HEK293 (cell line): ENCODE measurements at regions not wholly inside any gene's neighbourhood (a gene's known extent, or its start where the extent isn't known, plus 50 kb on each side); places are given as distances from the start of the nearest gene placed in this dataset.
"Not testable (repeated sequence)": the region's sequence is repeated elsewhere in the genome, so short reads cannot be mapped to it uniquely, and the experiment has no call there.

Experiments used
- CTCF ChIA-PET: fragments of 350-600 bp; formaldehyde crosslinking; extraction: SDS; loops from one replicate; lab custom pipeline; 2021; ENCODE audit warnings: antibody characterized with exemption; lab: Yijun Ruan, JAX
- POLR2A ChIA-PET: fragments of 300-600 bp; formaldehyde crosslinking; extraction: SDS; loops from one replicate; lab custom pipeline; 2020; ENCODE audit warnings: antibody characterized with exemption, inconsistent platforms; lab: Yijun Ruan, JAX
- H3K27ac ChIP-seq: fragments of 200-500 bp; sonication (Bioruptor generic); 2 replicates; pipeline ENCODE4 v1.5.1; 2014; ENCODE audit warnings: low read depth, low read length, control low read depth, inconsistent platforms; ENCODE audit errors: extremely low read depth
- H3K36me3 ChIP-seq, 2 experiments: fragments of 200-500 bp in 1 of 2; sonication (Bioruptor generic) in 1 of 2; 1 replicate in 1 of 2; 2 replicates in 1 of 2; pipeline ENCODE4 v1.5.1; 2014 to 2017; ENCODE audit warnings: inconsistent platforms in 2 of 2, low read length in 2 of 2; ENCODE audit not compliant: control insufficient read depth in 2 of 2, insufficient read depth in 1 of 2
- H3K4me1 ChIP-seq: fragments of 200-500 bp; sonication (Bioruptor generic); 2 replicates; pipeline ENCODE4 v1.5.1; 2014; ENCODE audit warnings: mild to moderate bottlenecking, low read length, inconsistent platforms; ENCODE audit not compliant: control insufficient read depth, insufficient read depth
- H3K4me3 ChIP-seq: 2 replicates; pipeline ENCODE4 v1.5.1; 2011; ENCODE audit warnings: low read depth, mild to moderate bottlenecking, control low read depth, low read length, moderate library complexity
- H3K9me3 ChIP-seq: fragments of 200-500 bp; sonication (Bioruptor generic); 2 replicates; pipeline ENCODE4 v1.5.1; 2014; ENCODE audit warnings: low read depth, low read length, inconsistent platforms; ENCODE audit not compliant: control insufficient read depth, insufficient read depth
- BCL11A ChIP-seq: fragments of 450-650 bp; formaldehyde crosslinking; IDR thresholded peaks from 2 replicates; pipeline ENCODE4 v1.5.1; 2016; ENCODE audit warnings: low read depth, missing biosample characterization, missing genetic modification characterization
- GLI2 ChIP-seq: fragments of 450-650 bp; formaldehyde crosslinking; IDR thresholded peaks from 2 replicates; pipeline ENCODE4; 2017; ENCODE audit warnings: missing biosample characterization, missing genetic modification characterization, low read depth, borderline replicate concordance
- GLIS1 ChIP-seq: fragments of 450-650 bp; formaldehyde crosslinking; IDR thresholded peaks from 2 replicates; pipeline ENCODE4 v1.5.1; 2016; ENCODE audit warnings: missing biosample characterization, missing genetic modification characterization
- IKZF3 ChIP-seq: fragments of 450-650 bp; IDR thresholded peaks from 2 replicates; pipeline ENCODE4 v1.5.0; 2018; ENCODE audit warnings: missing biosample characterization, mild to moderate bottlenecking, missing genetic modification characterization, moderate library complexity
- OSR2 ChIP-seq: fragments of 450-650 bp; formaldehyde crosslinking; IDR thresholded peaks from 2 replicates; pipeline ENCODE4 v1.5.1; 2016; ENCODE audit warnings: missing biosample characterization, missing genetic modification characterization
- PRDM6 ChIP-seq: fragments of 450-650 bp; formaldehyde crosslinking; IDR thresholded peaks from 2 replicates; pipeline ENCODE4 v1.5.1; 2017; ENCODE audit warnings: missing biosample characterization, missing genetic modification characterization
- RBAK ChIP-seq: fragments of 450-650 bp; formaldehyde crosslinking; IDR thresholded peaks from 2 replicates; pipeline ENCODE4 v1.5.1; 2016; ENCODE audit warnings: missing biosample characterization, missing genetic modification characterization
- ZBTB48 ChIP-seq: fragments of 450-650 bp; formaldehyde crosslinking; IDR thresholded peaks from 2 replicates; pipeline ENCODE4 v1.5.1; 2016; ENCODE audit warnings: missing biosample characterization, missing genetic modification characterization
- ZFP3 ChIP-seq: fragments of 450-650 bp; formaldehyde crosslinking; IDR thresholded peaks from 2 replicates; pipeline ENCODE4 v1.5.1; 2016; ENCODE audit warnings: low read depth, missing biosample characterization, missing genetic modification characterization
- ZFP37 ChIP-seq: fragments of 450-650 bp; formaldehyde crosslinking; IDR thresholded peaks from 2 replicates; pipeline ENCODE4 v1.5.1; 2016; ENCODE audit warnings: missing biosample characterization, missing genetic modification characterization
- ZNF132 ChIP-seq: fragments of 450-650 bp; formaldehyde crosslinking; IDR thresholded peaks from 2 replicates; pipeline ENCODE4 v1.5.1; 2017; ENCODE audit warnings: missing biosample characterization, missing genetic modification characterization, borderline replicate concordance
- ZNF19 ChIP-seq: fragments of 450-650 bp; formaldehyde crosslinking; IDR thresholded peaks from 2 replicates; pipeline ENCODE4; 2016; ENCODE audit warnings: missing biosample characterization, missing genetic modification characterization, low read depth
- ZNF202 ChIP-seq: fragments of 450-650 bp; formaldehyde crosslinking; IDR thresholded peaks from 2 replicates; pipeline ENCODE4 v1.5.1; 2016; ENCODE audit warnings: missing biosample characterization, missing genetic modification characterization, borderline replicate concordance
- ZNF221 ChIP-seq: fragments of 450-650 bp; formaldehyde crosslinking; IDR thresholded peaks from 2 replicates; pipeline ENCODE4 v1.5.1; 2017; ENCODE audit warnings: missing biosample characterization, missing genetic modification characterization, borderline replicate concordance
- ZNF23 ChIP-seq: fragments of 450-650 bp; formaldehyde crosslinking; IDR thresholded peaks from 2 replicates; pipeline ENCODE4 v1.5.1; 2016; ENCODE audit warnings: missing biosample characterization, missing genetic modification characterization, borderline replicate concordance
- ZNF335 ChIP-seq: fragments of 450-650 bp; formaldehyde crosslinking; conservative IDR thresholded peaks from 2 replicates; pipeline ENCODE4 v1.5.1; 2016; ENCODE audit warnings: missing biosample characterization, missing genetic modification characterization
- ZNF341 ChIP-seq: fragments of 450-650 bp; formaldehyde crosslinking; IDR thresholded peaks from 2 replicates; pipeline ENCODE4; 2016; ENCODE audit warnings: low read depth, missing biosample characterization, missing genetic modification characterization
- ZNF426 ChIP-seq: fragments of 450-650 bp; formaldehyde crosslinking; IDR thresholded peaks from 2 replicates; pipeline ENCODE4 v1.5.1; 2017; ENCODE audit warnings: missing biosample characterization, missing genetic modification characterization, mild to moderate bottlenecking, inconsistent platforms, moderate library complexity
- ZNF501 ChIP-seq: fragments of 450-650 bp; formaldehyde crosslinking; IDR thresholded peaks from 2 replicates; pipeline ENCODE4 v1.5.1; 2016; ENCODE audit warnings: missing biosample characterization, missing genetic modification characterization
- ZNF510 ChIP-seq: fragments of 450-650 bp; formaldehyde crosslinking; IDR thresholded peaks from 2 replicates; pipeline ENCODE4 v1.5.1; 2018; ENCODE audit warnings: mild to moderate bottlenecking, missing genetic modification characterization, missing biosample characterization; ENCODE audit not compliant: insufficient replicate concordance
- ZNF549 ChIP-seq: fragments of 450-650 bp; IDR thresholded peaks from 2 replicates; pipeline ENCODE4 v1.5.1; 2018; ENCODE audit warnings: missing biosample characterization, missing genetic modification characterization, mild to moderate bottlenecking, inconsistent platforms, moderate library complexity
- ZNF571 ChIP-seq: fragments of 450-650 bp; formaldehyde crosslinking; IDR thresholded peaks from 2 replicates; pipeline ENCODE4 v1.5.0; 2017; ENCODE audit warnings: missing biosample characterization, missing genetic modification characterization
- ZNF580 ChIP-seq: fragments of 450-650 bp; formaldehyde crosslinking; IDR thresholded peaks from 2 replicates; pipeline ENCODE4 v1.5.1; 2016; ENCODE audit warnings: missing biosample characterization, missing genetic modification characterization
- ZNF596 ChIP-seq: fragments of 450-650 bp; IDR thresholded peaks from 2 replicates; pipeline ENCODE4 v1.5.0; 2018; ENCODE audit warnings: missing biosample characterization, mild to moderate bottlenecking, missing genetic modification characterization, moderate library complexity
- ZNF610 ChIP-seq: fragments of 450-650 bp; formaldehyde crosslinking; IDR thresholded peaks from 2 replicates; pipeline ENCODE4 v1.5.1; 2016; ENCODE audit warnings: missing biosample characterization, missing genetic modification characterization, borderline replicate concordance
- ZNF670 ChIP-seq: fragments of 450-650 bp; formaldehyde crosslinking; IDR thresholded peaks from 2 replicates; pipeline ENCODE4 v1.5.1; 2016; ENCODE audit warnings: missing biosample characterization, missing genetic modification characterization, low read depth
- ZNF777 ChIP-seq: fragments of 450-650 bp; formaldehyde crosslinking; IDR thresholded peaks from 2 replicates; pipeline ENCODE4 v1.5.1; 2017; ENCODE audit warnings: missing biosample characterization, missing genetic modification characterization, borderline replicate concordance
- TF ChIP-seq, protein P1 (sequence below): fragments of 450-650 bp; formaldehyde crosslinking; IDR thresholded peaks from 2 replicates; pipeline ENCODE4 v1.5.1; 2016; ENCODE audit warnings: missing biosample characterization, missing genetic modification characterization

GRCh38 chr2:41334159-41334558 is 713.7 kb upstream of the PKDCC start (continued):
- no peak for TF ChIP-seq ZNF549 (tag by site-specific recombination)
- TF ChIP-seq PRDM6 (tag by site-specific recombination) = no peak
- no peak for TF ChIP-seq GLIS1
- TF ChIP-seq OSR2 (tag by site-specific recombination) = no peak

DNA sequence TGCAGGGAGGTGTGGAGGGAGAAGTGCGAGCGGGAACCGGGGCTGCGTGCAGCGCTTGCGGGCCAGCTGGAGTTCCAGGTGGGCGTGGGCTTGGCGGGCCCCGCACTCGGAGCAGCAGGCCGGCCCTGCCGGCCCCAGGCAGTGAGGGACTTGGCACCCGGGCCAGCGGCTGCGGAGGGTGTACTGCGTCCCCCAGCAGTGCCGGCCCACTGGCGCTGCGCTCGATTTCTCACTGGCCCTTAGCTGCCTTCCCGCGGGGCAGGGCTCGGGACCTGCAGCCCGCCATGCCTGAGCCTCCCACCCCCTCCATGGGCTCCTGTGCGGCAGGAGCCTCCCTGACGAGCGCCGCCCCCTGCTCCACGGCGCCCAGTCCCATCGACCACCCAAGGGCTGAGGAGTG is 712.2 kb upstream of the PKDCC start:
- H3K27ac ChIP-seq, POLR2A ChIA-PET, CTCF ChIA-PET, H3K9me3 ChIP-seq, H3K4me1 ChIP-seq, H3K4me3 ChIP-seq, H3K36me3 ChIP-seq: not testable (repeated sequence)

- Histone ChIP-seq H3K9me3 (no peaks in the 10 kb centered on the region), H3K4me3 (no peak overlapping the region), H3K27ac (no peak overlapping the region), H3K4me1 (no peaks in the 10 kb centered on the region), H3K36me3 (no peaks in the 10 kb centered on the region)
- CTCF ChIA-PET = no interaction called here
- TF ChIP-seq ZNF23 (tag by site-specific recombination) (no peak), ZNF426 (tag by site-specific recombination) (no peak), ZFP37 (tag by site-specific recombination) (no peak), ZNF596 (tag by site-specific recombination) (no peak), BCL11A (tag by site-specific recombination) (no peak), ZNF610 (tag by site-specific recombination) (no peak), ZNF580 (tag by site-specific recombination) (no peak), ZNF221 (tag by site-specific recombination) (no peak), IKZF3 (tag by site-specific recombination) (no peak), ZNF777 (no peak), ZNF510 (no peak)
- POLR2A ChIA-PET = no interaction called here
Measured at GRCh38 chr2:41337956-41338355, 709.9 kb upstream of the PKDCC start.

DNA sequence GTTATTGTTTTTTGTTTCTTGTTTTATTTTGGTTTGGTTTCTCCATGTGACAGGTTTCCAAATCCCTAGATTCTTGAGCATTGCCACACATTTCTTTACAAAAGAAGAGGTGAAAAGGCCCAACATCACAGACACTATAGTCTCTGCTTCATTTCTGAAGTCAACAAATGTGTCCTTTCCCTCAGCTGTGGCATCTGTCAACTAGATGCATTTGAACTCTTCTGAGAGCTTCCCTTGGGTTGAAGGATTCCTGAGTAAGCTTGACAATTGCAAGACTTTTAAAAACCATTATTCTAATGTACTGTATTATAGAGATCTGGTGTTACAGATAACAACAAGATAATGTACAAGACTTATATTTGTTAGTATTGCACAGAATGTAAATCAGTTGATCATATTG is 703.3 kb upstream of the PKDCC start:
- Histone ChIP-seq H3K4me3 (no peak overlapping the region), H3K27ac (no peak overlapping the region), H3K4me1 (no peaks in the 10 kb centered on the region), H3K9me3 (no peaks in the 10 kb centered on the region), H3K36me3 (no peaks in the 10 kb centered on the region)
- CTCF ChIA-PET = no interaction called here
- TF ChIP-seq ZNF19 (no peak), ZBTB48 (no peak), ZNF571 (no peak), ZNF202 (tag by site-specific recombination) (no peak), ZNF670 (tag by site-specific recombination) (no peak), ZNF132 (tag by site-specific recombination) (no peak), ZNF501 (tag by site-specific recombination) (no peak), RBAK (no peak), GLI2 (no peak), ZNF335 (no peak), ZFP3 (no peak), ZNF341 (no peak)
- TF ChIP-seq, protein P1, sequence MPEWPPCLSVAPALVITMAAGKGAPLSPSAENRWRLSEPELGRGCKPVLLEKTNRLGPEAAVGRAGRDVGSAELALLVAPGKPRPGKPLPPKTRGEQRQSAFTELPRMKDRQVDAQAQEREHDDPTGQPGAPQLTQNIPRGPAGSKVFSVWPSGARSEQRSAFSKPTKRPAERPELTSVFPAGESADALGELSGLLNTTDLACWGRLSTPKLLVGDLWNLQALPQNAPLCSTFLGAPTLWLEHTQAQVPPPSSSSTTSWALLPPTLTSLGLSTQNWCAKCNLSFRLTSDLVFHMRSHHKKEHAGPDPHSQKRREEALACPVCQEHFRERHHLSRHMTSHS (tag by site-specific recombination) = no peak
- POLR2A ChIA-PET = no interaction called here
